H54 (cell line): ENCODE measurements at regions not wholly inside any gene's neighbourhood (a gene's known extent, or its start where the extent isn't known, plus 50 kb on each side); places are given as distances from the start of the nearest gene placed in this dataset.
"Not testable (repeated sequence)": the region's sequence is repeated elsewhere in the genome, so short reads cannot be mapped to it uniquely, and the experiment has no call there.

Experiments used
- DNase-seq: peaks from one replicate; pipeline ENCODE4 v3.0.0; 2011; ENCODE audit warnings: low spot score, mixed read lengths; ENCODE audit not compliant: insufficient read length
- FAIRE-seq: peaks from 3 replicates; lab custom pipeline; 2011; peaks lifted over from hg19 to GRCh38; lab: Jason Lieb, UNC
- POLR2A ChIP-seq: IDR thresholded peaks from 2 replicates; pipeline ENCODE4 v1.6.1; 2011; ENCODE audit warnings: low read depth, mild to moderate bottlenecking, low read length

DNA sequence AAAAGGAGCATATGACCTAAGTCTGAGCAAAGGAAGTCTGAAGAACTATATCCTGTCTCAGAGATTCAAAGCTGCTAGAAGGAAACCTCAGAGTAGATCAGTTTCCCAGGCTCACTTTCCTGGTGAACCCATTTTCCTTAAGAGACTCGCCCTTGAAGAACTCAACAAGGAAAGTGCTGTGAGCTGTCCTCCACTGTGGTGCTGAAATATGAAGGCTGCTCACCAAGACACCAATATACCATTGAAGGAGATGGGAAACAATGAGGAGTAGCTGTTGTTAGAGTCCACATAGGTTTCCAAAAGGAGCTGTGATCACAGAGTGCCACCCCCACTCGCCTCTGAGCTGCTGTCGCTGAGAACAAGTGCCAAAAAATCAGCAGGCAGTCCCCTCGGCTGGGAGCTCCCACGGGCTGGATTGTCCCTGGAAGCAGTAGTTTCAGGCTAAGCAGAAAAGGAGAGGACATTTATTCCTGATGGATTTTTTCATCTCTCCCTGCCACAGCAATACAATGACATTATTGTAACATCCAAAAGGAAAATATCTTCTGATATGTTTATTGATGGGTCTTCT, 282.1 kb downstream of the RPS29 start:
- TF ChIP-seq POLR2A: no peak
- peak; percentile 2 for DNase-seq
- FAIRE-seq: no peak

DNA sequence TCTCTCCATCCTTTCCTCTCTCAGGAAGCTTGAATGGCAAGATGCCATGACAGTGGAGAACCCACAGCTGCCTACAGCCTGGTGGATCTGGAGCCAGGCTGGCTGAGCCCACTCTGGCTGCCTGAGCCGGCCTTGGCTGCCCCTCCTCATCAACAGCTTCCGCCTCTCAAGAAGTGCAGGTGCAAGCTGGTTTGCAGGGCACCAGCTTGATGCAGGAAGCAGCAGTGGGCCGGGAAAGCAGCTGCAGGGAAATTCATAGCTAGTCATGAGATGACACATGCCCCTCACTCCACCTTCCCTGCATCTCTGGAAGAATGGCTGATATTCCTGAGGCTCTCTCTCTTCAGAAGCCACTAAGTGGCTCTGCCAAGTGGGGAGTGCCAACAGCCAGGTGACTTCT, 289.1 kb downstream of the RPS29 start:
- DNase-seq (no peak), FAIRE-seq (no peak)
- TF ChIP-seq POLR2A: no peak

DNA sequence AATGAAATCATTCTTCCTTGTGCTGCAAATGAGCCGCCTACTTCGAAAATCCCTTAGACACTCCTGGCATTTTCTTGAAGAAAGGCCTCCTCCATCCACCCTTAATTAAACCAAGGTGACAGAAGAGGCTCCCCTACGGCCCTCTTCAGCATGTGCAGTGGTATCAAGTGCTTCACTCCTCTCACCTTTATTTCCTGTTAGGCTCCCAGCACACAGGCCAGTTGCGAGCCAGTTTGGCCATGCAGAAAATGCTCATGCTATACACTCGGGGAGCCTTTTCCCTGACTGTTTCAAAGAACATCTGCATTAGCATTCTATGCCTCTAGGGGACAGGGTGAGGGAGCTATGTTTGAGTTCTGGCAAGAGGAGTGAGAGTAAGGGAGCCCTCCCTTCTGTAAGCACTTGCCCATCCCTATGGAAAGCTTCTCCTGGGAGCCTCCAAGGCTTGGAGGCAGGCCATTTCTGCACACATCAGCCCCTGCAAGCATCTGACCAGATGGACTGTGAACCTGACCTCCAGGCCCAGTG, 291.5 kb downstream of the RPS29 start:
- no peak for TF ChIP-seq POLR2A
- FAIRE-seq (no peak), DNase-seq (no peak)

DNA sequence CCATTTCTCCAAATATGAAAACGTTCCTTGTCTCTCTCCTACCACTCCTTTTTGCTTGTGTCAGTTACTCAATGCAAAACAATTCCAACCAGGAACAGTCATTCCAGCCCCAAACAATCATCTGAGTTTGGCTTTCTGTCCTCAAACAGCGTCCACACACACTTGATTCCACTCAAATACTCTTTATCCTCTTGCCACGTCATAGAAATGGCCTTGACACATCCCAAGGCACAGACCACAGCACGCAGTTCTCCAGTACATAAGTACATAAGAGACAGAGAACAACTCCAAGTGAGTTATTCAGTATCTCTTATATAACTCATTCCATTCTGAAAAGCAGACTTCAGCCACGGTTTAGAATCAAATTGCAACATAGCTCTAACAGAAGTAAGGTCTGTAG, 299.2 kb downstream of the RPS29 start:
- TF ChIP-seq POLR2A: no peak
- no peak for DNase-seq
- FAIRE-seq: no peak

DNA sequence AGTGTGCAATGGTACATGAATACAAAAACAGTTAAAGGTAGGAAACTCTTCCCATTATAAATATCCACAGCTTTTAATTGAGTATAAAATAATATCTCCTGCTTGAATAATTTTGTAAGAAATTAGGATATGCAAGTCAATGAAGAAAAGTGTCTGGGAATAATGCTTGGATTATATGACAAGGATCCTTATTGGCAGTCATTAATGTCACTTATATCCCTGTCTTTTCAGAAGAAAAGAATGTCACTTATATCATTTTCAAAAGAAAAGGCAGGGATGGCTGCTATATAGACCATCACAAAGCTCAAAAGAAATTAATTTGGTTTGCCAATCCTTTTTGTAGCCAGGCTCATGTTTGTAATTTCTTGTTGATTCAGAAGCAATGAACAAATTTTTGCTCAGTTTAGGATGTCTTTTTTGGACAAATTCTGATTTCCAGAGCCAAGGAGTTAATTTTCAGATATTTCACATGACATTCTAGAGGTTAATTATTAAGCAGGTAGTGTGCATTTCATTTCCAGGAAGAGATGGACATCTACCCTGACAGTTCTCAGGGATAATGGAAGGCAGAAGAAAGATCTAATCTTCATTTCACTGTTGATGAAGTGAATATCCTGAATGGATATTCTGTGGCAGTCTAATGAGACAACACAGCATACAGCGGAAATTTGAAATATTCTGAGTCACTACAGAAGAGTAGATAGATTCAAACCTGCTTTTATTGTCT, 299.8 kb downstream of the RPS29 start:
- no peak for FAIRE-seq
- no peak for DNase-seq
- no peak for TF ChIP-seq POLR2A

DNA sequence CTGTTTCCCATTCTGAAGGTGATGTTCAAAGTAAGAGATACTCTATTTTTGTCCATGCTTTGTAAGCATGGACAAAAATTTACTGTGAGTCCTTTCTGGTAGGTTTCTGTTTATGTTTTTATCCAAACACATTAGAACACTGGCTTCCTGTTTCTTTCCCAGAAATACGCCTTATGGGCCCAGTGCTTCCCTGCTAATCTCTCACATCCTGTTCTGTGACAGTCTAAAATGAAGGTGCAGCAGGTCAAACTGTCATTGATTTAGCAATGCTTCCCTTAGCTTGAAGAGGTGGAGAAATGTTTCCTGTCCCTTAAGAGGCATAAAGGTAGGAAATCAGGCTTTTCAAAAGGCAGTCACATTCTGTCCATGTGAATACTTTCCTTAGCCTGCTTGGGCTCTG, 305.6 kb downstream of the RPS29 start:
- FAIRE-seq: no peak
- TF ChIP-seq POLR2A: no peak
- no peak for DNase-seq

DNA sequence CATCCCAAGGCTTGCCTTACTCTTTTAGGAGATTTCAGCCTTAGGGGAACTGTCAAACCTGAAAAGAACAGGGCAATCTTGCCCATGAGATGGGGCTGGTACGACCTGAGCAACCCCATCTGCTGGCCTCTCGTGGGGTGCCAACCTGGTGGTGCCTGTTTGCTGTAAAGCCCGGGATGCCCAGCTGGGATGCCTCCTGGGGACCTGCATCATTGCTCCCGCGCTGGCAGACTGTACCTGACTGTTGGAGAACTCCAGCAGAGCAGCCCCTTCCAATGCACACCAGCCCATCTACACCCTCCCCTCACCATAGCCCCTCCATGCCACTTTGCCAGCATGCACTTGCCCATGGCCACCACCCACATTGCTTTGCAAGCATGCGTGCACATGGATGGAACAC, 335.7 kb downstream of the RPS29 start:
- no peak for FAIRE-seq
- TF ChIP-seq POLR2A: no peak
- no peak for DNase-seq

DNA sequence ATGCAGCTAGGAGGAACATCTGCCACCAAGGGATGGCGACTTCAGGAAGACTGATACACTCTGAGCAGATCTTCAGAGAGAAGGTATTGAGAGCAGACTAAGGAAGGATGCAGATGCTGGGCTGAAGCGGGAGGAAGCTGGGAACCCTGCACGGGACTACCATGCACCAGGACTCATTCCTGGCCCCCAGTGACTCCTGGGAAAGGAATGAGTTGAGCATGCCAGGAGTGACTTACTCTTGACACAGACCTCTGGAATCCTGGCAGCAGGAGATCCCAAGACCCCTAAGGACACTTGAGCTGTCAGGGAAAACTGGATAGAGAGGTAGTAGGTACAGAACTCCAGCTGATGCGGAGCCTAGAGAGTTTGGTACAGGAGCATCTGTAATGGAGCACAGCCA, 336.1 kb downstream of the RPS29 start:
- no peak for DNase-seq

DNA sequence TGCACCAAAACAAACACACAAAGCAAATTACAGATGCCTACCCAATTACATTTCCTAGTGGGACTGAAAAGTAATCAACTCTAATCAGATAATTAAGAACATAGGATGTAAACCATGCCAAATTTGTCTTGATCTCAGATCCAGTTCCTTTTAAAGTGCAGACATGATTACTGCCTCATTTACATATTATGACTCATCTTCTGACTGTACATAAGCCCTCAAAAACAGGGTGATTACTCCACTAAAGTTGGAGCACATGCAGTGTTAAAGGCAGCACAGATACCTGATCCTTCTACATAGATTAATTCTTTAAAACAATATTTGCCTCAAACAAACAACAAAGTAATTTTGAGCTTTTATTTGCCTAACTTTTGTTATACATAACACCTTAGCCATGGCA, 337.2 kb downstream of the RPS29 start:
- no peak for TF ChIP-seq POLR2A
- no peak for DNase-seq
- FAIRE-seq: no peak

More for the DNA sequence above, 336.1 kb downstream of the RPS29 start:
- FAIRE-seq: no peak
- TF ChIP-seq POLR2A: no peak

DNA sequence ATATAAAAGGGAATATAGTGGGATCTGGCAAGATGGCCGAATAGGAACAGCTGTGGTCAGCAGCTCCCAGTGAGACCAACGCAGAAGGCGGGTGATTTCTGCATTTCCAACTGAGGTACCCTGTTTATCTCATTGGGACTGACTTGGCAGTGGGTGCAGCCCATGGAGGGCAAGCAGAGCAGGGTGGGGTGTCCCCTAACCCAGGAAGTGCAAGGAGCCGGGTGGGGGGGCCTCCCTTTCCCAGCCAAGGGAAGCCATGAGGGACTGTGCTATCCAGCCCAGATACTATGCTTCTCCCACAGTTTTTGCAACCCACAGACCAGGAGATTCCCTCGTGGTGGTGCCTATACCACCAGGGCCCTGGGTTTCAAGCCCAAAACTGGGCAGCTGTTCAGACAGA, 342.4 kb downstream of the RPS29 start:
- FAIRE-seq, DNase-seq: not testable (repeated sequence)

DNA sequence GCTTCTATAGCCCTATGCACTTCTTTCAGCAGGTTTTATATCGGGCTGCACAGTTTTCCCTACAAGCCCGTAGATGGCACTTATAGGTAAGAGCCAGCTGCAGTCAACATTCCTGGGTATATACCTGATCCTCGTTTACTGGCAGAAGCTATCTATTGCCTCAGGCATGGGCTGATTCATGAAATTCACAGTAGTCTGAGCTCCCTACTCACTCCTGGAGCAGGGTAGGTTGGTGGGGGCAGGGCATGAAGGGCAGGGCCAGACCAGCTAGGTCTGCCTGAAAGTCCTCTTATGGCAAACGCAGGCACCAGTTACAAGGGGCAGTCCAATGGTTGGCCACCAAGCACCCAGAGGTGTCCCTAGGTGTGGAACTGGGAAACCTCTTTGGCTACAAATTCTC, 345.8 kb downstream of the RPS29 start:
- no peak for DNase-seq
- FAIRE-seq: no peak
- TF ChIP-seq POLR2A: no peak

DNA sequence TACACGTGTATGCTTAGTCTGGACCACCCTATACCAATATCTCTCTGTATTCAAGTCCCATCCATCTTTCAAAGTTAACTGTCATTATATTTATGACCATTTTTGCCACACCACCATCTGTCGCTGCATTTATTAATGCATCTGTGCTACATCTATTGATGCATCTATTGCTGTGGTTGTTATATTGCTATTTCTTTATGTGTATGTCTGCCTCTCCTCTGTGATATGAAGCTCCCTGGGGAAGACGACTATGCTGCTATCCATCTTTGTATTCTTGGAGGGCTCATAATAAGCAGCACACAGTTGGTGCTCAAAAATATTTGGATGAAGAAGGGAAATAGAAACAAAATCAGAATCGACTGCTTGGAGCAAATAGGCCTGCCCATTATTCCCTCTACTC, 357.6 kb downstream of the RPS29 start:
- FAIRE-seq: no peak
- TF ChIP-seq POLR2A: no peak
- no peak for DNase-seq

DNA sequence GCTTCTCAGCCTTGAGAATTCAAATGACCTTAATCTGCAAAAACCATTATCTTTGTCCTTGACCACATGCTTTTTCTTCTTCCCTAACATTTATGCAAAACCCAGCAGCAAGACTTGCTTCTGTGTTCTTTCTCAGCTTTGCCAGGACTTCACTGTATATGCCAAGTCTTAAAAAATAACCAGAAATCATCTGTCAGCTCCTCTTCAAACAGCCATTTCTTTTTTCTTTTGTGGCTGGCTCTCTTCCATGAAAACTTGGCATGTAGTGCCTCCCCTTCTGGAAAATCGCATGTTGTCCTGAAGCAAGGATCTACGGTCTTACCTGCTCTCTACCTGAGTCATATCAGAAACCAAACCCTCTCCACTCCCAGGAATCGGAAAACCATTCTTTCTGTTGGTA, 364.9 kb downstream of the RPS29 start:
- TF ChIP-seq POLR2A: no peak
- FAIRE-seq: no peak
- no peak for DNase-seq

DNA sequence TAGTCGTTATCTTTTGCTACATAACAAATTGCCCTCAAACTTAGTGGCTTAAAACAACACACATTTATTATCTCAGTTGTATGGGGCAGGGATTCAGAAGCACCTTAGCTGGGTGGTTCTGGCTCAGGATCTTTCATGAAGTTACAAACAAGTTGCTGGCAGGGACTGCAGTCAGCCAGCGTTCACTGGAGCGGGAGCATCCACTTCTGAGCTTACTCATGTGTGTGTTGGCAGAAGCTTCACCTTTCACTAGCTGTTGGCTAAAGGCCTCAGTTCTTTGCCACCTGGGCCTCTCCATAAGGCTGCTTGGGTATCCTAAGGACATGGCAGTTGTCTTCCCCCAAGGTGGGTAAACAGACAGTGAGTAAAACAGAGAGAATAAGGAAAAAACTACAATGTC, 365.7 kb downstream of the RPS29 start:
- DNase-seq (no peak), FAIRE-seq (no peak)
- no peak for TF ChIP-seq POLR2A
